Stimulated activated CD8-positive, alpha-beta memory T cell treated with anti-CD3 and anti-CD28 coated beads, Interleukin-4, amount 100 ng/mL, for 48 hours (primary cell): ENCODE measurements at regions not wholly inside any gene's neighbourhood (a gene's known extent, or its start where the extent isn't known, plus 50 kb on each side); places are given as distances from the start of the nearest gene placed in this dataset.
A peak's percentile ranks its signal among the peaks of the same experiment; 100 is the strongest.

Source experiments
- DNase-seq: peaks from one replicate; pipeline ENCODE4 v3.0.0-alpha.2; 2020

DNA sequence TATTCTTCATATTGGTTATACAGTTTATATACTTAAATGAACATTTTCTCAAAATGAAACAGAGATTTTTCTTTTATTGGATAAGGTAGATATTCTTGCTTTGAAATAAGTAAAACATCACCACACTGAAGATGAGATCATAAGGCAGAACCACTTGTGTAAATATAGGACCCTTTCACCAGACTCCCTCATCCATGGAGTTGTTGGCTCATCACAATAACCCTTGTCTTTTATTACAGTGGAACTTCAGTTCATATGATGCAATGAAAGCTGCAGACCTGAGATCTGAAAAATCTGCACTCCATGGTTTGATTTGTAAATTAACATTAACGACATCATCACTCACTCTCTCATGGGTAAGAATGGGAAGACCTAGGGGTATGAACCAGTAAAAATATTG lies 51.9 kb upstream of the DBX2 start:
- DNase-seq, result no peak

DNA sequence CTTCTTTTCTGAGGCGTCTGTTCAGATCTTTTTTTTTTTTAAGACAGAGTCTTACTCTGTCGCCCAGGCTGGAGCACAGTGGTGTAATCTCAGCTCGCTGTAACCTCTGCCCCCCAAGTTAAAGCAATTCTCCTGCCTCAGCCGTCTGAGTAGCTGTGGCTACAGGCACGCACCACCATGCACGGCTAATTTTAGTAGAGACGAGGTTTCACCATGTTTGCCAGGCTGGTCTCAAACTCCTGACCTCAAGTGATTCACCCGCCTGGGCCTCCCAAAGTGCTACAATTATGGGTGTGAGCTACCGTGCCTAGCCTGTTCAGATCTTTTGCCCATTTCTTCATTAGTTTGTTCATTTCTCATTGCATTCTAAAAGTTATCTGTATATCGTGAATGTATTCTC lies 55.1 kb upstream of the DBX2 start:
- no peak for DNase-seq

DNA sequence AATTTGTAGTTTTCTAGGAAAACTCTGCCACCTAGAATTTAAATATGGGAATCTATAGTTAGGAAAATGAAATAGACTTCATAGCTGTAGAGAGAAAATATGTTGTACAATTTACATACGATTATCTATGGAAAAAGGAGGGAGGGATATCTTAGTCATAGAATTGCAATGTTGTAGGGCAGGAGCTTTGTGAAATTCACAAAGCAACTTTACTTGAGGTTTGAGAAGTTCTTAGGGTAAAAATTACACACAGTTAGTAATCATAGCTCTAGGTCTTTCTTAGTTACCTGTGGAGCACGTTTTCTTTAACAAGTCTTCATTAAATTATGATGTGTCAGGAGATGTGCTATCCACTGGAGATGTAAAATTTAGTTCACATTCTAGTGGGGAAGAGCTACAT lies 61.4 kb upstream of the DBX2 start:
- no peak for DNase-seq

GRCh38 chr12:45121224-45121623 lies 70.3 kb upstream of the DBX2 start:
- DNase-seq, result no peak

- no peak for DNase-seq
Measured at GRCh38 chr12:45122768-45123380, 72.0 kb upstream of the DBX2 start.

DNA sequence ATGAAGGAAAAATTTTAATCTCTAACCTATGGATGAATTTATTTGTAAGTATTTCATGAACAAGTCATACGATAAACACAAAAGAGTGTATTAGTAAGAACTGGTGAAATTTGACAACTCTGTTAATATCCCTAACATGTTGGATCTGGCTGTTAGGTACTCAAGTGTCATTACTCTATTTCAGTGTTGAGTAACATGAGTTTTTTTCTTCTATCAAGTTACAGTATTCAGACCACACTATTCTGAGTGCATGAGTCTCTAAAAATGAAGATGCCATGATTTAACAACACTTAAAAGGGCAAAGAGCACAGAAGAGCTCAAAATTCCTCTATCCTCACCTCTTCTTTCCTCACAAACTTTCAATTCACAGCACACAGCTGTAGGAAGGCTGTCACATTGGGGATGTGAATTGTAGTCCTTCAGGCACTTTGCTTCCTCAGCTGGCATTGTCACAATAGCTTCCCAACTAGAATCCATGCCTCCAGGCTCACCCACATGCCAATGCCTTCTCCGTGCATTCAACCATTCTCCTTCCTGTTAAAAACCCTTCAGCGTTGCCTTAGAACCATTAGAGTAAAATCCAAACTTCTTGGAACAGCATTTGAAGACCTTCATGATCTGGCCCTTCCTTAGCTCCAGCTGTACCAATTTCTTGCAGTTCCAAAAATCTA lies 73.7 kb upstream of the DBX2 start:
- no peak for DNase-seq

- no peak for DNase-seq
Measured at GRCh38 chr12:45125997-45126396, 75.1 kb upstream of the DBX2 start.

GRCh38 chr12:45128637-45129036 lies 77.7 kb upstream of the DBX2 start:
- DNase-seq, result no peak

DNA sequence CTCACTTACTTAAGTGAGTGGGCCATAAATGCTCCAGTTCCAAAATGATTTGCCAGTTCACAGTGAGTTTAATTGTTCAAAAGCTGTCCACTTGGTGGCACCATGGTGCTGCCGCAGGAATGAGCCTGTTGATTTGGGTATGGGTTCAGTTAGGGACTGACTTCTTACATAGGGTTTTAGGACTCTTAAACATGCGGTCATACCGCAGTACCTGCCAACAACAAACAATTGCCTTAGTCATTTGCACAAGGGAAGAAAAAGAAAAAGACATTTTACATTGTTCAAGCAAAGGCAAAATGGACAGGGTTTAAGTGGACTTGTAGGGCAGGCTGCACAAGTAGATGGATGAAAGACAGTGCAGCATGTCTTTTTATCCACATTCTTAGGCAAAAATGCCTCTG lies 80.0 kb upstream of the DBX2 start:
- DNase-seq, result peak; percentile 51

- DNase-seq, result no peak
Measured at GRCh38 chr12:45131506-45131905, 80.6 kb upstream of the DBX2 start.

- no peak for DNase-seq
Measured at GRCh38 chr12:45138609-45139008, 77.3 kb upstream of the ANO6 start.

GRCh38 chr12:45148006-45148405 lies 67.9 kb upstream of the ANO6 start:
- DNase-seq, result no peak

GRCh38 chr12:45148619-45149018 lies 67.3 kb upstream of the ANO6 start:
- DNase-seq, result no peak

GRCh38 chr12:45165284-45165683 lies 50.6 kb upstream of the ANO6 start:
- DNase-seq, result no peak

DNA sequence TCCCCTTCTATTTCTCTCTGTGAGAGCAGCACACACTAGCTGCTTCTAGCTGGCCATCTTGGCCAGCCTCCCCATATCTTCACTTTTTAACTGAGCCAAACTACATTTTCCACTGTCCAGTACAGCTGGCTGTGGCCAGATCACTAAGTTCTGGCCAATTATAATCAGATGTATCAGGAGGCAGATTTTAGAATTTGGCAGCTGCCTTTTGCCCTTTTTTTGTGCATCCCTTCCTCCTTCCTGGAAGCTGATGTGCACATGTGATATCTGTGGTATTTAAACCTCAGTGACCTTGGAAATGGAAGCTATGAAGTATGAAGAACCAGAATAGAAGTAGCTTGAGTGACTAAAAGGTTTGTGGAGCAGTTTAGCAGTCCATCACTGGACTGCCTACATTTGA lies 49.8 kb upstream of the ANO6 start:
- DNase-seq, result no peak
